Ovary (tissue), 7 donors: ENCODE measurements at regions not wholly inside any gene's neighbourhood (a gene's known extent, or its start where the extent isn't known, plus 50 kb on each side); places are given as distances from the start of the nearest gene placed in this dataset.

Source experiments
- DNase-seq, 5 donors: peaks; one replicate each; pipeline ENCODE4 v3.0.0-alpha.2; 2019 to 2020
- H3K27ac ChIP-seq, 2 donors: fragments of 200-600 bp; one replicate each; pipeline versions ENCODE4 v1.5.1 to v1.8.0; 2019 to 2022
- H3K27me3 ChIP-seq: fragments of 200-600 bp; one replicate; pipeline ENCODE4 v1.8.0; 2022
- H3K36me3 ChIP-seq: fragments of 200-600 bp; sonication (generic); one replicate; pipeline ENCODE4 v1.5.1; 2019
- H3K4me1 ChIP-seq: one replicate; pipeline ENCODE4 v1.8.1; 2013; ENCODE audit warnings: mild to moderate bottlenecking, moderate library complexity; ENCODE audit not compliant: insufficient read depth
- H3K4me3 ChIP-seq: fragments of 200-600 bp; sonication (generic); one replicate; pipeline ENCODE4 v1.5.1; 2017
- H3K9me3 ChIP-seq, 2 donors: fragments of 200-600 bp in 1 of 2; sonication (generic) in 1 of 2; one replicate each; pipeline versions ENCODE4 v1.5.1 to v1.8.1; 2013 to 2019; ENCODE audit warnings: mild to moderate bottlenecking in 1 of 2, moderate library complexity in 1 of 2
- EP300 ChIP-seq: sonication (generic); formaldehyde crosslinking; IDR thresholded peaks from one replicate; pipeline ENCODE4 v1.6.1; 2017; ENCODE audit warnings: antibody characterized with exemption
- POLR2A ChIP-seq: fragments of 450-650 bp; IDR thresholded peaks from one replicate; pipeline ENCODE4 v1.6.1; 2017; ENCODE audit warnings: antibody characterized with exemption, mild to moderate bottlenecking, moderate library complexity
- WGBS, 3 donors: extraction: QIAGEN DNeasy Blood & Tissue Kit in 1 of 3; methylation state at CpG; one replicate each; pipeline versions ENCODE4 v1.1.5 to v1.1.7; 2013 to 2017; 5-methylcytosine and 5-hydroxymethylcytosine counted together
- intact Hi-C, 4 donors: fragments of 100-400 bp; cut with DNase I; formaldehyde crosslinking; loops; one replicate each; pipeline versions ENCODE4 v1.11.0 to v1.15.1; 2022 to 2023
- TF ChIP-seq, protein P1 (sequence below), 3 donors: fragments of 450-650 bp in 2 of 3; fragments of 200-600 bp in 1 of 3; IDR thresholded peaks; one replicate each; pipeline versions ENCODE4 v1.5.1 to v1.8.0; 2016 to 2022; ENCODE audit warnings: antibody characterized with exemption in 3 of 3, mild to moderate bottlenecking in 1 of 3
- donor health status: DM: no; HTN: no; CAD: no; lungs with moderate emphysema.
- donor health status: DM: no; HTN: no; CAD: no.
- donor health status: Bipolar disorder and iron deficiency.
- donor health status: DM: no; HTN: no; CAD: no.
- donor health status: DM: yes; HTN: yes; CAD: no.

- Histone ChIP-seq H3K4me1 (no peaks in the 10 kb centered on the region), H3K9me3 (no peaks in the 10 kb centered on the region), H3K4me3 (no peak overlapping the region), H3K27ac (no peak overlapping the region), H3K27me3 (no peaks in the 10 kb centered on the region), H3K36me3 (no peaks in the 10 kb centered on the region)
- TF ChIP-seq, protein P1, sequence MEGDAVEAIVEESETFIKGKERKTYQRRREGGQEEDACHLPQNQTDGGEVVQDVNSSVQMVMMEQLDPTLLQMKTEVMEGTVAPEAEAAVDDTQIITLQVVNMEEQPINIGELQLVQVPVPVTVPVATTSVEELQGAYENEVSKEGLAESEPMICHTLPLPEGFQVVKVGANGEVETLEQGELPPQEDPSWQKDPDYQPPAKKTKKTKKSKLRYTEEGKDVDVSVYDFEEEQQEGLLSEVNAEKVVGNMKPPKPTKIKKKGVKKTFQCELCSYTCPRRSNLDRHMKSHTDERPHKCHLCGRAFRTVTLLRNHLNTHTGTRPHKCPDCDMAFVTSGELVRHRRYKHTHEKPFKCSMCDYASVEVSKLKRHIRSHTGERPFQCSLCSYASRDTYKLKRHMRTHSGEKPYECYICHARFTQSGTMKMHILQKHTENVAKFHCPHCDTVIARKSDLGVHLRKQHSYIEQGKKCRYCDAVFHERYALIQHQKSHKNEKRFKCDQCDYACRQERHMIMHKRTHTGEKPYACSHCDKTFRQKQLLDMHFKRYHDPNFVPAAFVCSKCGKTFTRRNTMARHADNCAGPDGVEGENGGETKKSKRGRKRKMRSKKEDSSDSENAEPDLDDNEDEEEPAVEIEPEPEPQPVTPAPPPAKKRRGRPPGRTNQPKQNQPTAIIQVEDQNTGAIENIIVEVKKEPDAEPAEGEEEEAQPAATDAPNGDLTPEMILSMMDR (IDR thresholded peaks at IDR 0.05), result no peak
- TF ChIP-seq POLR2A, result no peak
- no peak for TF ChIP-seq EP300
- no peak for DNase-seq
- WGBS, 3 donors, result 43 to 45% (median 44%) methylated on average over 5 of the region's 5 CpGs
- intact Hi-C loops, result no loop called here
These were observed 255.5 kb upstream of the CSF3R start for GRCh38 chr1:36738245-36738644.

DNA sequence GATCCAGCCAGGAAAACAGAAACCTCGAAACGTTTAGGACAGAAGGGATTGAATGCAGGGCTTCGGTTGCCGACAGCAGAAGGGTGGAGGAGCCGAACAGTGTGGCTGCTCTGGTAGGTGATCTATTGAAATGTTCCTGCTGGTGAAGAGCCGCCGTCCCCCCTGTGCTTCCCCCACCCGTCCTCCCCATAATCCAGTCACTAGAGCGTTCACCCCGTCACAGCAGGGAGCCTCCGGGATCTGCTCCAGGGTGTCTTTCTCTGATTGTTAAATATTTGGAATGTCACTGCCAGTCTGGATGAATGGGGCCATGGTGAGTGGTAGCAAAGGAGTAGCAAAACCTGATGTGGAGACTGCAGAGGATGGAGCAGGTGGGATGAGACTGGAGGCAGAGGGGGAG is 255.1 kb upstream of the CSF3R start:
- intact Hi-C loops, result no loop called here
- no peak overlapping the region for H3K27ac ChIP-seq
- 28 to 35% (median 35%) methylated on average over 11 of the region's 11 CpGs for WGBS, 3 donors
- no peak overlapping the region for H3K4me3 ChIP-seq
- no peak for TF ChIP-seq POLR2A
- TF ChIP-seq, protein P1 (IDR thresholded peaks at IDR 0.05), result no peak
- TF ChIP-seq EP300, result no peak
- H3K27me3 ChIP-seq, result no peaks in the 10 kb centered on the region
- no peak for DNase-seq
- H3K9me3 ChIP-seq, result no peaks in the 10 kb centered on the region
- H3K4me1 ChIP-seq, result no peaks in the 10 kb centered on the region
- H3K36me3 ChIP-seq, result no peaks in the 10 kb centered on the region

DNA sequence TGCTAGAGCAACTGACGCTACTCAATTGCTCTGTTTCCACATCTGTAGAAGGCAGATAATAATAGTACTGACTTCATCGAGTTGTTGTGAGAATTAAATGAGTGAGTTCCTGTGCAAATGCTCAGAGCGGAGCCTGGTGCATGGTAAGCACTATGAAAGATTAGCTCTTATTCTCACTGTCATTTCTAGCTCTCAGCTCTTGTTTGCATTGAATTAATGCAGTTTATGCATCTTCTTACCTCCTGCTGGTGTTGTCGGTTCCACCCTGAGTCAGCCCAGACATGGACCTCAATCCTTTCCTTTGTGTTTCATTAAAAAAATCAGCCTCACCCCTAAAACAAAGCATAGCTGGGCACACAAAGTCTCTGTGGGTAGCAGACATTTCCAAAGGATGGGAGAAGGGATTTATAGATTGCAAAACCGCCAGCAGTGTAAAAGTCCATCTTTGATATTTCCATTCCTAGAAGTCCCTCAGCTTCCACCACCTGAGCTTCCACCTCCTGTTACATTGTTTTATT is 254.4 kb upstream of the CSF3R start:
- no peaks in the 10 kb centered on the region for H3K4me1 ChIP-seq
- H3K4me3 ChIP-seq, result no peak overlapping the region
- intact Hi-C loops, result no loop called here
- no peaks in the 10 kb centered on the region for H3K9me3 ChIP-seq
- H3K27me3 ChIP-seq, result no peaks in the 10 kb centered on the region
- H3K36me3 ChIP-seq, result no peaks in the 10 kb centered on the region
- no peak overlapping the region for H3K27ac ChIP-seq
- WGBS, 3 donors, result 54 to 83% (median 67%) methylated on average over 5 of the region's 5 CpGs
- DNase-seq, result no peak
- TF ChIP-seq, protein P1 (IDR thresholded peaks at IDR 0.05), result no peak
- TF ChIP-seq POLR2A (no peak), EP300 (no peak)

DNA sequence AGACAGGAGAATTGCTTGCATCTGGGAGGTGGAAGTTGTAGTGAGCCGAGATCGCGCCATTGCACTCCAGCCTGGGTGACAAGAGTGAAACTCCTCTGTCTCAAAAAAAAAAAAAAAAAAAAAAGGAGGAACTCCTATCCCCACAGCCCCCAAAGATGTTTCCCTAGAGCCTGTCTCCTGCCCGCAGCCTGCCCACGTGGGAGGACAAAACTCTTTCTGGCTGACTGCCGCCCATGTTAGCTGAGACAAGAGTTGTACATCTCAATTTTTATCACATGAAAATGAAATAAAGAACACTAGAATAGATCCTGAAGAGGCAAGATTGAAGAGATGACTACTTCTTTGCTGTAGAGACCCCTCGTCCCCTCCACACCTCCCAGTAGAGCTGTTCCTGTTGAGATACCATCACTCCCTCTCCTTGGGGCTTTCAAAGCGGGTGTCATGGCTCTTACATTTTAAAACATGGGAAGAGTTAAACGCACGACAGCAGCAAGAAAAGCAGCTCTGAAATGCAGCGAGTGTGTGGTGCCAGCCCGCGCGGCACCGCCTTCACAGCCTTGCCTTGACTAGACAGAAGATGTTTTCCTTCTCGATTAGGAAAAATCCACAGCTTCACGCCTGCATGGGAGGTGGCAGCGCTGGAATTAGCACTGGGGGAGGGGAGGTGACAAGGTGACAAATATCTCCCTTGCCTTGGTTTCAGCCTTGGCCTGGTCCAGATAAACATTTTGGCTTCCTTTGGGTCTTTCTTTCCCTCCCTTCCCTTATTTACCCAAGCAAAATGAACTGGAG is 253.4 kb upstream of the CSF3R start:
- 38 to 59% (median 41%) methylated on average over 18 of the region's 18 CpGs for WGBS, 3 donors
- no peaks in the 10 kb centered on the region for H3K9me3 ChIP-seq
- H3K27me3 ChIP-seq, result no peaks in the 10 kb centered on the region
- no peak overlapping the region for H3K4me3 ChIP-seq
- H3K36me3 ChIP-seq, result no peaks in the 10 kb centered on the region
- H3K4me1 ChIP-seq, result no peaks in the 10 kb centered on the region
- DNase-seq, result no peak
- H3K27ac ChIP-seq, result no peak overlapping the region
- intact Hi-C loops, result no loop called here
- TF ChIP-seq, protein P1 (IDR thresholded peaks at IDR 0.05), result no peak
- no peak for TF ChIP-seq POLR2A
- TF ChIP-seq EP300, result no peak
